NCI-H226 (cell line): ENCODE measurements at regions not wholly inside any gene's neighbourhood (a gene's known extent, or its start where the extent isn't known, plus 50 kb on each side); places are given as distances from the start of the nearest gene placed in this dataset.
"Not testable (repeated sequence)": the region's sequence is repeated elsewhere in the genome, so short reads cannot be mapped to it uniquely, and the experiment has no call there.

ENCODE experiments used
- DNase-seq: peaks from one replicate; pipeline ENCODE4 v3.0.0-alpha.2; 2015

GRCh38 chr6:23630726-23631635 lies 495.0 kb upstream of the NRSN1 start:
- DNase-seq: no peak

- no peak for DNase-seq
These were observed 492.0 kb upstream of the NRSN1 start for GRCh38 chr6:23633996-23634395.

- no peak for DNase-seq
These were observed 490.9 kb upstream of the NRSN1 start for GRCh38 chr6:23635150-23635549.

- no peak for DNase-seq
These were observed 488.7 kb upstream of the NRSN1 start for GRCh38 chr6:23637296-23637695.

GRCh38 chr6:23642849-23643248 lies 483.2 kb upstream of the NRSN1 start:
- DNase-seq: no peak

GRCh38 chr6:23647045-23647444 lies 479.0 kb upstream of the NRSN1 start:
- DNase-seq: no peak

GRCh38 chr6:23650676-23651075 lies 475.3 kb upstream of the NRSN1 start:
- DNase-seq: no peak

GRCh38 chr6:23654745-23655144 lies 471.3 kb upstream of the NRSN1 start:
- DNase-seq: no peak

GRCh38 chr6:23655525-23655924 lies 470.5 kb upstream of the NRSN1 start:
- no peak for DNase-seq

- DNase-seq: no peak
These were observed 469.5 kb upstream of the NRSN1 start for GRCh38 chr6:23656255-23657194.

- no peak for DNase-seq
These were observed 466.9 kb upstream of the NRSN1 start for GRCh38 chr6:23659125-23659524.

GRCh38 chr6:23661549-23661948 lies 464.5 kb upstream of the NRSN1 start:
- no peak for DNase-seq

GRCh38 chr6:23663096-23663495 lies 462.9 kb upstream of the NRSN1 start:
- no peak for DNase-seq

GRCh38 chr6:23663652-23664051 lies 462.4 kb upstream of the NRSN1 start:
- DNase-seq: no peak

GRCh38 chr6:23665911-23666310 lies 460.1 kb upstream of the NRSN1 start:
- not testable (repeated sequence) for DNase-seq

- DNase-seq: no peak
These were observed 453.3 kb upstream of the NRSN1 start for GRCh38 chr6:23672737-23673136.

- no peak for DNase-seq
These were observed 447.4 kb upstream of the NRSN1 start for GRCh38 chr6:23678626-23679025.

GRCh38 chr6:23681743-23682142 lies 444.3 kb upstream of the NRSN1 start:
- no peak for DNase-seq

GRCh38 chr6:23688650-23689049 lies 437.4 kb upstream of the NRSN1 start:
- no peak for DNase-seq

GRCh38 chr6:23690453-23691049 lies 435.5 kb upstream of the NRSN1 start:
- no peak for DNase-seq

- no peak for DNase-seq
These were observed 433.8 kb upstream of the NRSN1 start for GRCh38 chr6:23692184-23692583.

GRCh38 chr6:23696992-23697391 lies 429.0 kb upstream of the NRSN1 start:
- DNase-seq: no peak

- no peak for DNase-seq
These were observed 421.4 kb upstream of the NRSN1 start for GRCh38 chr6:23704479-23705052.
